HL-60 (cell line): ENCODE measurements at regions not wholly inside any gene's neighbourhood (a gene's known extent, or its start where the extent isn't known, plus 50 kb on each side); places are given as distances from the start of the nearest gene placed in this dataset.

ENCODE experiments used
- CTCF ChIP-seq: IDR thresholded peaks from one replicate; pipeline ENCODE4 v1.5.1; 2011; ENCODE audit warnings: low read length, control low read depth, inconsistent platforms; ENCODE audit not compliant: insufficient read depth
- GABPA ChIP-seq: IDR thresholded peaks from 2 replicates; pipeline ENCODE4 v1.6.1; 2012; ENCODE audit warnings: low read depth
- POLR2AphosphoS5 ChIP-seq: IDR thresholded peaks from 2 replicates; pipeline ENCODE4 v1.6.1; 2012; ENCODE audit warnings: low read depth
- REST ChIP-seq: IDR thresholded peaks from 2 replicates; pipeline ENCODE4 v1.6.1; 2012; ENCODE audit warnings: low read depth; ENCODE audit not compliant: insufficient replicate concordance
- SPI1 ChIP-seq: IDR thresholded peaks from 2 replicates; pipeline ENCODE4 v1.6.1; 2012; ENCODE audit warnings: low read depth, mild to moderate bottlenecking, borderline replicate concordance

GRCh38 chr3:94405258-94406035, 342.6 kb downstream of the NSUN3 start:
- TF ChIP-seq CTCF (no peak), REST (no peak), POLR2AphosphoS5 (no peak), GABPA (no peak), SPI1 (no peak)
